ENCODE measurements at regions not wholly inside any gene's neighbourhood (a gene's known extent, or its start where the extent isn't known, plus 50 kb on each side); places are given as distances from the start of the nearest gene placed in this dataset.
A peak's percentile ranks its signal among the peaks of the same experiment; 100 is the strongest.

GRCh38 chr14:86639146-86639545 is 1109.2 kb downstream of the FLRT2 start:
- DNase-seq (ENCODE audit: low read depth), result no peak

- DNase-seq (ENCODE audit: low read depth), result no peak
Measured at GRCh38 chr14:86627080-86627479, 1097.1 kb downstream of the FLRT2 start.

GRCh38 chr14:86626530-86626929 is 1096.6 kb downstream of the FLRT2 start:
- DNase-seq (ENCODE audit: low read depth), result no peak

GRCh38 chr14:86625637-86626036 is 1095.7 kb downstream of the FLRT2 start:
- no peak for DNase-seq (ENCODE audit: low read depth)

- DNase-seq (ENCODE audit: low read depth), result no peak
Measured at GRCh38 chr14:86619726-86620125, 1089.8 kb downstream of the FLRT2 start.

GRCh38 chr14:86613786-86614185 is 1083.8 kb downstream of the FLRT2 start:
- DNase-seq (ENCODE audit: low read depth), result no peak

- no peak for DNase-seq (ENCODE audit: low read depth)
Measured at GRCh38 chr14:86613126-86613525, 1083.2 kb downstream of the FLRT2 start.

GRCh38 chr14:86604561-86604960 is 1074.6 kb downstream of the FLRT2 start:
- peak; percentile 4 for DNase-seq (ENCODE audit: low read depth)

GRCh38 chr14:86602263-86602662 is 1072.3 kb downstream of the FLRT2 start:
- DNase-seq (ENCODE audit: low read depth), result no peak

- DNase-seq (ENCODE audit: low read depth), result no peak
Measured at GRCh38 chr14:86601813-86602212, 1071.9 kb downstream of the FLRT2 start.

- no peak for DNase-seq (ENCODE audit: low read depth)
Measured at GRCh38 chr14:86597279-86597678, 1067.3 kb downstream of the FLRT2 start.

GRCh38 chr14:86596024-86596423 is 1066.1 kb downstream of the FLRT2 start:
- peak; percentile 7 for DNase-seq (ENCODE audit: low read depth)

- DNase-seq (ENCODE audit: low read depth), result no peak
Measured at GRCh38 chr14:86575141-86575540, 1045.2 kb downstream of the FLRT2 start.

GRCh38 chr14:86574778-86575129 is 1044.8 kb downstream of the FLRT2 start:
- DNase-seq (ENCODE audit: low read depth), result no peak

GRCh38 chr14:86574051-86574777 is 1044.3 kb downstream of the FLRT2 start:
- DNase-seq (ENCODE audit: low read depth), result peak; percentile 44

- no peak for DNase-seq (ENCODE audit: low read depth)
Measured at GRCh38 chr14:86570371-86570770, 1040.4 kb downstream of the FLRT2 start.

- DNase-seq (ENCODE audit: low read depth), result no peak
Measured at GRCh38 chr14:86543521-86543920, 1013.6 kb downstream of the FLRT2 start.

- no peak for DNase-seq (ENCODE audit: low read depth)
Measured at GRCh38 chr14:86541972-86542371, 1012.0 kb downstream of the FLRT2 start.

GRCh38 chr14:86540636-86541247 is 1010.8 kb downstream of the FLRT2 start:
- no peak for DNase-seq (ENCODE audit: low read depth)

GRCh38 chr14:86539361-86540070 is 1009.6 kb downstream of the FLRT2 start:
- no peak for DNase-seq (ENCODE audit: low read depth)

- DNase-seq (ENCODE audit: low read depth), result no peak
Measured at GRCh38 chr14:86533834-86534233, 1003.9 kb downstream of the FLRT2 start.

- DNase-seq (ENCODE audit: low read depth), result no peak
Measured at GRCh38 chr14:86532219-86532618, 1002.3 kb downstream of the FLRT2 start.

GRCh38 chr14:86530457-86530856 is 1000.5 kb downstream of the FLRT2 start:
- no peak for DNase-seq (ENCODE audit: low read depth)

Measured in RPMI7951 (cell line).